Activated CD8-positive, alpha-beta memory T cell treated with anti-CD3 and anti-CD28 coated beads for 36 hours (primary cell): ENCODE measurements at regions not wholly inside any gene's neighbourhood (a gene's known extent, or its start where the extent isn't known, plus 50 kb on each side); places are given as distances from the start of the nearest gene placed in this dataset.

Source experiments
- CTCF ChIA-PET: fragments of 350-600 bp; sonication (Branson Sonifier 250); formaldehyde crosslinking; loops from one replicate; lab custom pipeline; 2021; ENCODE audit warnings: antibody characterized with exemption; lab: Charles Lee
- POLR2A ChIA-PET: fragments of 350-600 bp; sonication (Branson Sonifier 250); formaldehyde crosslinking; loops from one replicate; lab custom pipeline; 2021; ENCODE audit warnings: antibody characterized with exemption; lab: Charles Lee

GRCh38 chr4:123749383-123749782 is 352.8 kb downstream of the SPRY1 start:
- ChIA-PET CTCF (no interaction called here), POLR2A (no interaction called here)

GRCh38 chr4:123750044-123750443 is 353.4 kb downstream of the SPRY1 start:
- CTCF ChIA-PET, result no interaction called here
- POLR2A ChIA-PET, result no interaction called here

GRCh38 chr4:123755655-123756054 is 359.1 kb downstream of the SPRY1 start:
- POLR2A ChIA-PET, result no interaction called here
- CTCF ChIA-PET, result no interaction called here

- ChIA-PET POLR2A (no interaction called here), CTCF (no interaction called here)
Observed at GRCh38 chr4:123767806-123768205, 371.2 kb downstream of the SPRY1 start.

- POLR2A ChIA-PET, result no interaction called here
Observed at GRCh38 chr4:123770884-123771283, 374.3 kb downstream of the SPRY1 start.

GRCh38 chr4:123776267-123776666 is 379.7 kb downstream of the SPRY1 start:
- POLR2A ChIA-PET, result no interaction called here
- CTCF ChIA-PET, result no interaction called here

More at GRCh38 chr4:123770884-123771283, 374.3 kb downstream of the SPRY1 start:
- CTCF ChIA-PET, result no interaction called here

- POLR2A ChIA-PET, result no interaction called here
- CTCF ChIA-PET, result no interaction called here
Observed at GRCh38 chr4:123777373-123777772, 380.8 kb downstream of the SPRY1 start.

- ChIA-PET CTCF (no interaction called here), POLR2A (no interaction called here)
Observed at GRCh38 chr4:123783151-123783790, 386.7 kb downstream of the SPRY1 start.

- ChIA-PET POLR2A (no interaction called here), CTCF (no interaction called here)
Observed at GRCh38 chr4:123783921-123784320, 387.3 kb downstream of the SPRY1 start.

GRCh38 chr4:123784626-123785025 is 388.0 kb downstream of the SPRY1 start:
- POLR2A ChIA-PET, result no interaction called here
- CTCF ChIA-PET, result no interaction called here

GRCh38 chr4:123785538-123785937 is 388.9 kb downstream of the SPRY1 start:
- CTCF ChIA-PET, result no interaction called here
- POLR2A ChIA-PET, result no interaction called here

- CTCF ChIA-PET, result no interaction called here
- POLR2A ChIA-PET, result no interaction called here
Observed at GRCh38 chr4:123786163-123786915, 389.7 kb downstream of the SPRY1 start.

- ChIA-PET POLR2A (no interaction called here), CTCF (no interaction called here)
Observed at GRCh38 chr4:123786920-123787319, 390.3 kb downstream of the SPRY1 start.

- POLR2A ChIA-PET, result no interaction called here
- CTCF ChIA-PET, result no interaction called here
Observed at GRCh38 chr4:123787512-123788080, 391.0 kb downstream of the SPRY1 start.

GRCh38 chr4:123788577-123788976 is 392.0 kb downstream of the SPRY1 start:
- ChIA-PET POLR2A (no interaction called here), CTCF (no interaction called here)

GRCh38 chr4:123790681-123791080 is 394.1 kb downstream of the SPRY1 start:
- CTCF ChIA-PET, result no interaction called here

GRCh38 chr4:123802082-123802645 is 405.6 kb downstream of the SPRY1 start:
- ChIA-PET CTCF (interaction anchor here (0.6 kb wide), 2 partner anchors 125 to 440 kb away, joined by 3 read pairs; no protein-coding TSS in a partner anchor), POLR2A (no interaction called here)

More at GRCh38 chr4:123790681-123791080, 394.1 kb downstream of the SPRY1 start:
- POLR2A ChIA-PET, result no interaction called here

GRCh38 chr4:123802933-123803332 is 406.3 kb downstream of the SPRY1 start:
- CTCF ChIA-PET, result no interaction called here

GRCh38 chr4:123804196-123804721 is 407.7 kb downstream of the SPRY1 start:
- ChIA-PET POLR2A (no interaction called here), CTCF (no interaction called here)

More at GRCh38 chr4:123802933-123803332, 406.3 kb downstream of the SPRY1 start:
- POLR2A ChIA-PET, result no interaction called here

GRCh38 chr4:123806056-123806455 is 409.5 kb downstream of the SPRY1 start:
- POLR2A ChIA-PET, result no interaction called here
- CTCF ChIA-PET, result no interaction called here
